HG03521 (cell line): ENCODE measurements at regions not wholly inside any gene's neighbourhood (a gene's known extent, or its start where the extent isn't known, plus 50 kb on each side); places are given as distances from the start of the nearest gene placed in this dataset.

Experiments used
- ATAC-seq: cut with Tn5 transposase; IDR thresholded peaks from one replicate; pipeline ENCODE4 v1.9.1; 2021; ENCODE audit warnings: mild to moderate bottlenecking, moderate library complexity; ENCODE audit not compliant: unreplicated experiment

DNA sequence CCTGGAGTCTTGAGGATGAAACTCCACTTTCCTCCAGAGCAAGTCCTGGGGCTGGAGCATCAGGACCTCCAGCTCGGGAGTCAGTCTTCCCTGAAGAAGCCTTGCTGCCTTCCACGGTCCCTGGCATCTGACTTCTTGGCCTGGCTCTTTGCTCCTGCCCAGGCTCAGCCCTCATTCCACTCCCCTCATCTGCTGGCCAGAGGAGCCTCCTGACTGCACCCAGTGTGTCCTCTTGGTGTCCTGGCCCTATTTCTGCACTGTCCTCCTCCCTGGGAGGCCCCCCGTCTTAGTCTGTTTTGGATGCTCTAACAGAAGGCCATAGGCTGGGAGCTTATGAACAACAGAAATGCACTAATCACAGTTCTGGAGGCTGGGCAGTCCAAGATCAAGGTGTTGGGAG is 231.5 kb downstream of the LOXHD1 start:
- no peak for ATAC-seq

DNA sequence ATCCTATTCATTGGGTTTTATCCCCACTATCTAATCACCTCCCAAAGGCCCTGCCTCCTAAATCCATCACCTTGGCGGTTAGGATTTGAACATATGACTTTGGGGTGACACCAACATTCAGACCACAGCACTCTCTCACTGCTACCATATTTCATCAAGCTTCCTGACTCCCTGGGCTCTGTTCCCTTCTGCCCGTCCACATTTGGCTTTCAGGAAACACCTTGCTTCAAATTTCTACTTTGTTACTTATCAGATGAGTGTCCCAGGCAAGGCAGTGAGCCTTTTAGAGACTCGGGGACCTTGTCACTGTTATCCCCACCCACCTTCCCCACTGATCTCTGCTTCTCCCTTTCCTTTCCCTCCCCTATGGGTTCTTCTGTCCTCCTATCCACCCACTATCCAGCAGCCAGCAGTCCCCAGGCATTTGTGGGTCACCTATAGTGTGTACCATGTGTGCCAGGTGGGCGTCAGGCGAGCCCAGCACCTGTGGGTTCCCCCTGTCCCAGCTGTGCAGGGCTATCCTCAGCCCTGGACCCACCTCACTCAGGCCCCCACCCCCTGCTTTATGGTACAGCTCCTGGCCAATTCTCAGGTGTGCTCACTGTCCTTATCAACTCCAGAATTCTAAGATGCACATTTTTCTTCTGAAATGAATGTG is 230.9 kb downstream of the LOXHD1 start:
- no peak for ATAC-seq

DNA sequence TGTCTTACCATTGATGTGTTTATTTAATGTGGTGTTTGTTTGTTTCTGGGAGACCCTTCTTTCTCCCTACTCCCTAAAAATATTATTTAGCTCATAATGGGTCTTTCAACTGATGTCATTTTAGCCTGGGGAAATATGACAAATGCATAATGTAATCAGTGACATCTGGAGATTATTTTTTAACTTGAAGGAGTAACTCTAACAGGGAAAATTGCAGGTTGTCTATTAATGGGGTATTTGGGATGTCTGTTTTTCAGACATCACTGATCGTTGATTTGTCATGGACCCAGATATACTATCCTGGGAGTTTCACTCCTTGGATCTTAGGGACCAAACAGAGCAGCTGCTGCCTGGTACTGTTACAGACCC is 230.4 kb downstream of the LOXHD1 start:
- ATAC-seq: no peak
